GM21786 (cell line): ENCODE measurements at regions not wholly inside any gene's neighbourhood (a gene's known extent, or its start where the extent isn't known, plus 50 kb on each side); places are given as distances from the start of the nearest gene placed in this dataset.
"Not testable (repeated sequence)": the region's sequence is repeated elsewhere in the genome, so short reads cannot be mapped to it uniquely, and the experiment has no call there.

Experiments used
- ATAC-seq: cut with Tn5 transposase; IDR thresholded peaks from one replicate; pipeline ENCODE4 v1.9.1; 2021; ENCODE audit not compliant: unreplicated experiment

- ATAC-seq = no peak
Observed at GRCh38 chr7:138249975-138250374, 173.7 kb downstream of the AKR1D1 start.

GRCh38 chr7:138252666-138253065, 176.4 kb downstream of the AKR1D1 start:
- ATAC-seq = not testable (repeated sequence)

- no peak for ATAC-seq
Observed at GRCh38 chr7:138254444-138254843, 178.2 kb downstream of the AKR1D1 start.

- no peak for ATAC-seq
Observed at GRCh38 chr7:138257459-138258196, 181.4 kb downstream of the AKR1D1 start.

- ATAC-seq = no peak
Observed at GRCh38 chr7:138258197-138258559, 181.9 kb downstream of the AKR1D1 start.

- no peak for ATAC-seq
Observed at GRCh38 chr7:138259675-138260074, 183.4 kb downstream of the AKR1D1 start.

GRCh38 chr7:138267934-138268333, 191.7 kb downstream of the AKR1D1 start:
- no peak for ATAC-seq

- ATAC-seq = no peak
Observed at GRCh38 chr7:138276891-138277290, 183.2 kb upstream of the TRIM24 start.

GRCh38 chr7:138278601-138279000, 181.5 kb upstream of the TRIM24 start:
- no peak for ATAC-seq

GRCh38 chr7:138282997-138283396, 177.1 kb upstream of the TRIM24 start:
- ATAC-seq = no peak

GRCh38 chr7:138285129-138285528, 174.9 kb upstream of the TRIM24 start:
- no peak for ATAC-seq

- ATAC-seq = no peak
Observed at GRCh38 chr7:138286846-138287245, 173.2 kb upstream of the TRIM24 start.

- no peak for ATAC-seq
Observed at GRCh38 chr7:138287549-138287948, 172.5 kb upstream of the TRIM24 start.

- no peak for ATAC-seq
Observed at GRCh38 chr7:138289082-138289481, 171.0 kb upstream of the TRIM24 start.

- no peak for ATAC-seq
Observed at GRCh38 chr7:138289864-138290263, 170.2 kb upstream of the TRIM24 start.

- ATAC-seq = no peak
Observed at GRCh38 chr7:138292951-138293350, 167.1 kb upstream of the TRIM24 start.

- ATAC-seq = peak; percentile 73
Observed at GRCh38 chr7:138295049-138295637, 164.9 kb upstream of the TRIM24 start.

GRCh38 chr7:138297526-138297925, 162.5 kb upstream of the TRIM24 start:
- no peak for ATAC-seq

- ATAC-seq = no peak
Observed at GRCh38 chr7:138299066-138299465, 161.0 kb upstream of the TRIM24 start.

- ATAC-seq = no peak
Observed at GRCh38 chr7:138303230-138304070, 156.6 kb upstream of the TRIM24 start.

GRCh38 chr7:138304071-138304320, 156.1 kb upstream of the TRIM24 start:
- ATAC-seq = no peak

- no peak for ATAC-seq
Observed at GRCh38 chr7:138307633-138308032, 152.4 kb upstream of the TRIM24 start.
